GM12872 (cell line): ENCODE measurements at regions not wholly inside any gene's neighbourhood (a gene's known extent, or its start where the extent isn't known, plus 50 kb on each side); places are given as distances from the start of the nearest gene placed in this dataset.
A peak's percentile ranks its signal among the peaks of the same experiment; 100 is the strongest.

Source experiments
- CTCF ChIP-seq: IDR thresholded peaks from 3 replicates; pipeline ENCODE4 v1.5.1; 2011; ENCODE audit warnings: low read depth, mild to moderate bottlenecking, low read length, moderate library complexity; ENCODE audit not compliant: insufficient read depth

DNA sequence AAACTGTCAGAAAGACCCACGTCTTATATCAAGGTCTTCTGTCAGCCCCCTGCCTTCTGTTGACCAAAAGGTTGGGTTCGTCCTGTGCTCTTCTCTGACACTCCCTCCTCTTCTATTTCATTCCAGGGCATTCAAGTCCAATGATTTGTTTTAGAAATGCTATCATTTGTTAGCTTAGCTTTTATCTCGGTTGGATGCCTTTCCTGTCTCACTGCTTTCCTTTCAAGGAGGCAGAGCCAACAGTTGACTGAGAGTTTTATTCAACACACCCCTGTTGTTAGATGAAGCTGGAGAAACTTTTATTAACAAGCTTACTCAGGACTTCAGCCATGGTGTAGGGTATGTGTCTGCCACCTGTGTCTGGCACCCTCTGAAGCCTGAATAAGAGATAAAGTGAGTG, 112.0 kb upstream of the SLC7A14 start:
- TF ChIP-seq CTCF, result no peak

GRCh38 chr3:170697131-170697530, 111.3 kb upstream of the SLC7A14 start:
- TF ChIP-seq CTCF, result no peak

- no peak for TF ChIP-seq CTCF
Observed at GRCh38 chr3:170695486-170696064, 109.7 kb upstream of the SLC7A14 start.

- TF ChIP-seq CTCF, result no peak
Observed at GRCh38 chr3:170692720-170693119, 106.8 kb upstream of the SLC7A14 start.

DNA sequence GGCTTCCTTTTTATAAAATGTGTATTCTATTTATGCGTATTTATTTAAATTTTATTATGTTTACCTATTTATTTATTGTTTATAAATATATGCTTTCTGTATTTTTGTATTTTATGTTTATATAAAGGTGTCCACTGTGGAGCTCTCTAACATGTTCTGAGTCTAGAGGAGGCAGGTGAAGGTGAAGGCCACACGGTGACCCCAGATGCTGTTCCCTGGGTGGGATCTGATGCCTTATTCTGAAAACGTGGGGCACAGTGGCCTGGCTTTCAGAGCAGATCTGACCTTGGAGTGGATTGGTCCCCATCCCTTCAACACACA, 104.7 kb upstream of the SLC7A14 start:
- TF ChIP-seq CTCF, result no peak

- peak; percentile 85 for TF ChIP-seq CTCF
Observed at GRCh38 chr3:170689893-170690660, 104.2 kb upstream of the SLC7A14 start.

DNA sequence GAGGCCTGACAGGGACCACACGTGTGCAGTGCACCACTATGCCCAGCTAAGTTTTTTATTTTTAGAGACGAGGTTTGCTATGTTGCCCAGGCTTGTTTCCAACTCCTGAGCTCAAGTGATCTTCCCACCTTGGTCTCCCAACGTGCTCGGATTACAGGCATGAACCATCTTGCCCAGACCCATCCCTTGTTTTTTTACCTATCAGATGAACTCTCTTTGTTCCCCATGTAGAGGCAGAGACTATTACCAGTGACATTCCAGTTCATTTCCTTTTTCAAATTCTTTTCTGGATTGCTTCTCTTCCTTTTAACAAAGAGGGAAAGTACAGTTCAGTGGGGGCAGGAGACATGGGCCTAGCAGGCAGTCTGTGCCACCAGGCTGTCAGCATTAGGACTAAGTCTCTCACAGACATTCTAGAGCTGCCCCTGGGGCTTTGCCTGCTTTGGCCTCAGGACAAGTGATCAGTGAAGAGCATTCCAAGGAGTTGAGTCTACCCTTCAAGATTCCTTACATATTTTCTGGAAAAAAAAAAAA, 103.5 kb upstream of the SLC7A14 start:
- TF ChIP-seq CTCF, result no peak
